ENCODE measurements at regions not wholly inside any gene's neighbourhood (a gene's known extent, or its start where the extent isn't known, plus 50 kb on each side); places are given as distances from the start of the nearest gene placed in this dataset.
"Not testable (repeated sequence)": the region's sequence is repeated elsewhere in the genome, so short reads cannot be mapped to it uniquely, and the experiment has no call there.

GRCh38 chr14:105639969-105640931 lies 113.9 kb downstream of the TMEM121 start:
- not testable (repeated sequence) for DNase-seq

GRCh38 chr14:105641075-105641937 lies 114.9 kb downstream of the TMEM121 start:
- no peak for DNase-seq

DNA sequence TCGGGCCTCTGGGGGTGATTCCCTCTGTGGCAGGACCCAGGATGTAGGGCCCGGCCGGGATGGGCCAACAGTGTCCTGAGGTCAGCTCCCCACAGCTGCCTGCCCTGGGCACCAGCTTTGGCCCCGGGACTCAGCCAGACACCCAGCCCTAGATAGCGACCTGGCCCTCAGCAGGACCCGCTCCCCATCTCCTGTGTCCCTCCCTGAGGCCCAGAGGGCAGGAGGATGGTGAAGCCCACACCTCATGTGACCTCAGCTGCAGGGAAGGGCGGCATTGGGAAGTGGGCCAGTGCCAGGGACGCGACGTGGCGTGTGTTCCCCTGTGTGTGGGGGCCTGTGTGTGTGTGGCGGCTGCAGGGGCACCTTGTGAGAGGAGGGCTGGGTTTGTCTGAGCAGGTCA lies 115.6 kb downstream of the TMEM121 start:
- not testable (repeated sequence) for DNase-seq

DNA sequence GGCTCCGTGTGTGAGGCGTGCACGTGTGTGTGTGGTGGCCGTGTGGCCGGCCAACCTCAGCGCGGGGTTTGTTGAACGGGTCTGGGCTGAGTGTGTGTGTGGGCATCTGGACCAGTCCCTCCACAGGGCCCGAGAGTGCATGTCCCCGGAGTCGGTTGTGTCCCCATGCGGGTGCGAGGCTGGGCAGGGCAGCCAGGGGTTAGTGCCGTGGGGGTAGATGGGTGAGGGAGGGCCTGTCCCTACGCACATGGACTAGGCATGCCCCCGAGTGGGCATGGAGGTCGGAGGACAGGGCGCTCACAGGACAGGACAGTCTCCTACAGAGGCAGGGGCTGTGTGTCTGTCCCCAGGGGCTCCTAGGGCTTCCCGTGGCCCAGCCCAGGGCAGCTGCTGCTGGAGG lies 116.1 kb downstream of the TMEM121 start:
- not testable (repeated sequence) for DNase-seq

GRCh38 chr14:105643406-105644052 lies 117.1 kb downstream of the TMEM121 start:
- not testable (repeated sequence) for DNase-seq

DNA sequence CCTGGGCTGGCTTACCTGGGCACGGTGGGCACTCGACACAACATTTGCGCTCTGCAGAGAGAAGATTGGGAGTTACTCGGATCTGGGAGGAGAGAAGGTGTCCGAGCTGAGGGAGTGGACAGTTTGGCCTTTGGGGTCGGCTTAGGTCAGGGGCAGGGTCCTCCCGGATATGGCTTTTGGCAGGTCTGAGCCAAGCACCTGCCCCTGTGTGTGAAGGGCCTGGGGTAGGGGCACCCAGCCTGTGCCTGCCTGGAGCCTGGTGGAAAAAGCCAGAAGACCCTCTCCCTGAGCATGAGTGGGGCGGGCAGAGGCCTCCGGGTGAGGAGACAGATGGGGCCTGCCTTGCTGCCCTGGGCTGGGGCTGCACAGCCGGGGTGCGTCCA lies 117.7 kb downstream of the TMEM121 start:
- not testable (repeated sequence) for DNase-seq

DNA sequence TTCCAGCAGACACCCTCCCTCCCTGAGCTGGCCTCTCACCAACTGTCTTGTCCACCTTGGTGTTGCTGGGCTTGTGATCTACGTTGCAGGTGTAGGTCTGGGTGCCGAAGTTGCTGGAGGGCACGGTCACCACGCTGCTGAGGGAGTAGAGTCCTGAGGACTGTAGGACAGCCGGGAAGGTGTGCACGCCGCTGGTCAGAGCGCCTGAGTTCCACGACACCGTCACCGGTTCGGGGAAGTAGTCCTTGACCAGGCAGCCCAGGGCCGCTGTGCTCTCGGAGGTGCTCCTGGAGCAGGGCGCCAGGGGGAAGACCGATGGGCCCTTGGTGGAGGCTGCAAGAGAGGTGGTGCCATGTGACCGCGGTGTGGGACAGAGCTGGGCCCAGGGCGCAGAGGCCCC lies 118.1 kb downstream of the TMEM121 start:
- DNase-seq, result not testable (repeated sequence)

DNA sequence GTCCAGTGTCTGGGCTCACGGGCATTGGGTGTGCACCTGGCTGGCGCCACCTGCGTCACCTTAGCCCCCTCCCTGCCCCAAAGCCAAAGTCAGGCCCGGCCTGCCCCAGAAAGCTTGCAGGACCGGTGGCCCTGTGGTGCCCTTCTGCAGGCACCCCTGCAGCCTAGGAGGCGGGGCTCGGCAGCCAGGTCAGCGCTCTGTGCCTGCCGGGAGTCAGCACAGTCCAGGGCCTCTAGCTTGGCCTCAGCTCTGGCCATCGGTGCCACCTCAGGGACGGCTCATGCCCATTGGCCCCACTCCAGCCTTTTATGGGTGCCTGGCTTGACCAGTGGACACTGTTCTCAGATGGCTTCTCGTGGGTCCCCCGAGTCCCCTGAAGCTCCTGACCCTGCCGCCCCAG lies 118.5 kb downstream of the TMEM121 start:
- DNase-seq, result not testable (repeated sequence)

DNA sequence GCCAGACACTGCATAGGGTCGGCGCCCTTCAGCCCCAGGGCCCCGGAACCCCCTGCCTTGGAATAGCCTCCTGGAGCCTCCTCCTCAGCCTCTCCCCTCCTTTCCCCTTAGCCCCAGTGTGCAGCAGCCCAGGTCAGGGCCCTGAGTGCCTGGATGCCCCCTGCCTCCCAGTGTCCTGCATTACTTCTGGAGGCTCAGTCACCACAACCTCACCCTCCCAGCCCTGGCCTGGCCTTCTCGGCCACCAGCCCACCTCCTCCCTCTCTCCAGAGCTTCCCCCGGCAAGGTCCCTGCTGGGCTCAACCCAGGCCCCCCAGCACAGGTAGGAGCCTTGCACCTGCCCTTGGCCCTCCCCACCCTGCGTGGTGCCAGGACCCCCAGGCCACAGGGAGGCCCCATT lies 119.0 kb downstream of the TMEM121 start:
- DNase-seq, result not testable (repeated sequence)

DNA sequence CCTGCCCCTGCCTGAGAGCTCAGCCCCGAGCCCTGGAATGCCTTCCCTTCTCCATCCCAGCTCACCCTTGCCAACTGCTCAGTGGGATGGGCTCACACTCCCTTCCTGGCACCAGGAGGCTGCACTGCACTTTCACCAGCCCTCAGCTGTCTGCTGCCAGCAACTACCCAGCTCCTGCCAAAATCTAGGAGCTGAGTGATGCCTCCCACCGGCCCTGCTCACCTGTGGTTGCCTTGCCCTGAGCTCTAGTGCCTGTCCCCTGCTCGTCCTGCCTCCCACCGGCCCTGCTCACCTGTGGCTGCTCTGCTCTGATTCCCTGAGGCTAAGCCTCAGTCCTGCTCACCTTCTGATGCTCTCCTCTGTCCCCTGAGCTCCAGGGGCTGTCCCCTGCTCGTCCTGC lies 119.8 kb downstream of the TMEM121 start:
- DNase-seq, result no peak

- DNase-seq, result not testable (repeated sequence)
Observed at GRCh38 chr14:105646711-105647281, 120.4 kb downstream of the TMEM121 start.

GRCh38 chr14:105647426-105647783 lies 121.0 kb downstream of the TMEM121 start:
- DNase-seq, result not testable (repeated sequence)

DNA sequence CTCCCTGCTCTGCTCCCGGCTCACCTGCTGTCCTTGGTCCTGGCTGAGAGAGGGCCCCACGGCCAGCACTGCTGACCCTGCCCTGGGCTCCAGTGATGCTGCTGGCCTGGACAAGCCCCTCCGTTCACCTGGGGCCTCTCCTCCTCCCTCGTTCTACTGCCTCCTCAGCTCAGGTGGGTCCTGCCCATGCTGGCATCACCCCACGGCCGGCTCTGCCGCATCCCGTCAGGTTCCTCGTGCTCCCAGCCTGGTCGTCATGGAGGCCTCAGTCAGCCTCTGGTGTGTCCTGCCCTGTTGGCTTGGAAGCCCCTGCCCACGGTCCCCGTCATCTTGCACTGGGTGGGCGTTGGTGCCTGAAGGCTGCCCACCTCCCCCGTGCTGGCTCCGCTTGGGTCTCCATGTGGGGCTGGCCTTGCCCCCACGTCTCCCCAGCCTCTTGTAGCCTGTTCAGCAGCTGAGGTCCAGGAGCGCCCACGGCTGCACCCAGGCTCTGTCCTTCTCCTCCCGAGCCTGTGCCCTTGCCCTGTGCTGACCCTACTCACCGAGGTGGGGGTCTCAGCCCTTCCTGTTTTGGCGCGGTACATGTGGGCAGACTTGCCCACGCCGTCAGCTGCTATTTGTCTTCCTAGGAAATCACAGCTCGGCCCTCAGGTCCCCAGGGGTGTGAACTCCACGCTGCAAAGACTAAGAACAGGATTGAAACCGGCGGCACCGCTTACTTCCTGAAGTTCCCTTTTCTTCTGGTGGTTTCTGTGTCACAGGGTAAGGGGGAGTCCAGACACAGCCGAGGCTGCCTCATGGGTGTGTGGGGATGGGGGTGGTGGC lies 121.6 kb downstream of the TMEM121 start:
- DNase-seq, result no peak

DNA sequence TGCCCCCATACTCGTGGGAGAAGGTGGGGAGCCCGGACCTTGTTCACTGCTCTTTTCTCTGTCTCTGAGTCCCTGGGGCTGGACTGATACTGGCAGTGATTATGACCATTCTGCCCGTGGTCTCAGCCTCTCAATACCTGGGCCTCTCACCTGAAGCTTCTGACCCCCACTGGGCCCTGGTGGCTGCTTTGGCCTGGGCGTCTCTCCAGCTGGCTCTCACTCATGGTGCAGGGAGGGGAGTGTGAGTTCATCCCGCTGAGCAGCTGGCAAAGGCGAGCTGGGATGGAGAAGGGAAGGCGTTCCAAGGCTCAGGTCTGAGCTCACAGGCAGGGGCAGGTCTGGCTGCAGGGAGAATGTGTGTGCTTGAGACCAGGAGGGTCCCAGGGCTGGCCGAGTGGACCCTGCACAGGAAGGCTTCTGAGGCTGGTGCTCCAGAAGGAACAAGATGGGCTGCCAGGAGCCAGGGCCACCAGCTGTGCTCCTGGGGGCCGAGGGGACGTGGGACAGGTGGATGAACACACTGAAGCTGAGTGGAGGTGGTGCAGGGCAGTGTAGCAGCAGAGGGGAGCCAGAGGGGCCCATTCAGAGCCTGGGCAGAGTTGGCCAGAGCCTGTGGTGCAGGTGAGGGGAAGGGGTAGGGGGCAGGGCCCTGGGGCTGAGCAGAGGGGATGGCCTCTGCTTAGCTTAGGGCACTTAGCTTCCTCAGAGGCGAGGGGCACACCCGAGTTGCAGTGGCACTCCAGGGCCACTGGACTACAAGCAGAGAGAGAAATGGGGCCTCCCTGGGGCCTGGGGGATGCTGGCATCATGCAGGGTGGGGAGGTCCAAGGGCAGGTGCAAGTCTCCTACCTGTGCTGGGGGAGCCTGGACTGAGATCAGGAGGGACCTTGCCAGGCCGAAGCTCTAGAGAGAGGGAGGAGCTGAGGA lies 122.5 kb downstream of the TMEM121 start:
- not testable (repeated sequence) for DNase-seq

GRCh38 chr14:105652317-105652716 lies 125.9 kb downstream of the TMEM121 start:
- DNase-seq, result not testable (repeated sequence)

DNA sequence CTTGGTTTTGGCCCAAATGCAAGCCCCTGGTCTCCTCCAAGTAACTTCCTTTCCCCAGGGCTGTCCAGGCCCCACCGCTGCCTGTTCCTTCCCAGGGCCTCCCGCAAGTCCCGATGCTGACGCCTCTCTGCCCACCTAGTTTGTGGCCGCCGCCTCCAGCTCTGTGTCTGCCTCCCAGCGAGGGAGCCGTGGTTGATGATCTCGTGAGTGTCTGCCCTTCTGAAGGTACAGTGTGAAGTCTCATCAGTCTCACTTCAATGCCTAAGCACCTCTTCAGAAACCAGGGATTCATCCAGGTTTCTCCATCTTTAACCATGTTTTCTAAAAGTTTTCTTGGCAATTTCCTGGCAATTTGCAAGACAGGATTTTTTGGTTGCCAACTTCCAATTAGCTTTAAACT lies 127.5 kb downstream of the TMEM121 start:
- not testable (repeated sequence) for DNase-seq

- DNase-seq, result not testable (repeated sequence)
Observed at GRCh38 chr14:105659255-105659654, 132.9 kb downstream of the TMEM121 start.

GRCh38 chr14:105659935-105660527 lies 133.6 kb downstream of the TMEM121 start:
- no peak for DNase-seq

DNA sequence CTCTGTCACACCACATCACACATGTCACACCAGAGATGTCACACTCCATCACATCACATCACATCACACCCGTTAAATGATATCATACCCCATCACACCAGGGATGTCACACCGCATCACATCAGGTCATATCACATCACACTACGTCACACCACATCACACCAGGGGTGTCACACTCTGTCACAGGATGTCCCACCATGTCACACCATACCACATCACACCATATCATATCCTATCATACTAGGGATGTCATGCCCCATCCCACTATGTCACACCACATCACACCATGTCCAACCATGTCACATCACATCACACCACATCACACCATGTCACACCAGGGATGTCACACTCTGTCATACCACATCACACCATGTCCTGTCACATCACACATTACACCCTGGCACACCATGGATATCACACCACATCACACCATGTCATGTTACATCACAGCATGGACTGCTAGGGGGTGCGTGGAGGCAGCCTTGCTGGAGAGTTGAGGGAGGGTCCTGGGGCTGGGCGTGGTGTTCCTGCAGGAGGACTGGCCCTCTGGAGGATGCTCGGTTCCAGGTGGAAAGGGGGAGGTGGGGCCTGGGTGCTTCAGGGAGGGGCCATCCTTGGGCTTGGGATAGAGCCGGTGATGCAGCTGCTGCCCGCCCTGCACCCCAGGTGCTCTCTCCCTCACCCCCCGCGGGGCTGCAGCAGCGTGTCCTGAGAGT lies 134.6 kb downstream of the TMEM121 start:
- DNase-seq, result no peak

All from CD4-positive, alpha-beta T cell treated with Interleukin-1 beta for 1 hour (primary cell).